Hepatocyte (in vitro differentiated cells): ENCODE measurements at regions not wholly inside any gene's neighbourhood (a gene's known extent, or its start where the extent isn't known, plus 50 kb on each side); places are given as distances from the start of the nearest gene placed in this dataset.

ENCODE experiments used
- DNase-seq: peaks from one replicate; pipeline ENCODE4 v3.0.0-alpha.2; 2016; ENCODE audit warnings: low spot score
- H2AFZ ChIP-seq: fragments of 200-600 bp; sonication (generic); 2 replicates; pipeline ENCODE4 v1.6.0; 2016; ENCODE audit warnings: antibody characterized with exemption, mild to moderate bottlenecking
- H3K27ac ChIP-seq: fragments of 200-600 bp; sonication (generic); 2 replicates; pipeline ENCODE4 v1.5.1; 2016; ENCODE audit warnings: mild to moderate bottlenecking
- H3K27me3 ChIP-seq: fragments of 200-600 bp; sonication (generic); 2 replicates; pipeline ENCODE4 v1.6.1; 2016
- H3K36me3 ChIP-seq: fragments of 200-600 bp; sonication (generic); replicated peaks from 2 replicates; pipeline ENCODE4 v1.5.1; 2016; ENCODE audit warnings: low read depth; ENCODE audit not compliant: insufficient read depth
- H3K4me1 ChIP-seq: fragments of 200-600 bp; sonication (generic); 2 replicates; pipeline ENCODE4 v1.5.1; 2016; ENCODE audit warnings: mild to moderate bottlenecking, moderate library complexity; ENCODE audit not compliant: insufficient read depth
- H3K4me2 ChIP-seq: fragments of 200-600 bp; sonication (generic); 2 replicates; pipeline ENCODE4 v1.6.0; 2016
- H3K4me3 ChIP-seq: fragments of 200-600 bp; sonication (generic); 2 replicates; pipeline ENCODE4 v1.5.1; 2016; ENCODE audit warnings: mild to moderate bottlenecking
- H3K79me2 ChIP-seq: fragments of 200-600 bp; sonication (generic); 2 replicates; pipeline ENCODE4 v1.6.0; 2017; ENCODE audit warnings: mild to moderate bottlenecking
- H3K9me2 ChIP-seq: fragments of 200-600 bp; sonication (generic); replicated peaks from 2 replicates; pipeline ENCODE4 v1.6.0; 2017; ENCODE audit warnings: mild to moderate bottlenecking; ENCODE audit not compliant: insufficient read depth
- H3K9me3 ChIP-seq: fragments of 200-600 bp; sonication (generic); 2 replicates; pipeline ENCODE4 v1.5.1; 2016; ENCODE audit warnings: low read depth, mild to moderate bottlenecking
- H4K20me1 ChIP-seq: fragments of 200-600 bp; sonication (generic); 2 replicates; pipeline ENCODE4 v1.6.0; 2016; ENCODE audit warnings: mild to moderate bottlenecking; ENCODE audit not compliant: insufficient read depth, poor library complexity, severe bottlenecking
- EZH2 ChIP-seq: fragments of 200-600 bp; sonication (generic); IDR thresholded peaks from 2 replicates; pipeline ENCODE4 v1.6.1; 2016; ENCODE audit warnings: antibody characterized with exemption, mild to moderate bottlenecking, borderline replicate concordance
- EZH2phosphoT487 ChIP-seq: fragments of 200-600 bp; sonication (generic); IDR thresholded peaks from one replicate; pipeline ENCODE4 v1.6.1; 2018; ENCODE audit warnings: antibody characterized with exemption, mild to moderate bottlenecking, low read depth, moderate library complexity; ENCODE audit not compliant: unreplicated experiment, severe bottlenecking
- WGBS: methylation state at CpG from one replicate; pipeline ENCODE4 v1.1.6; 2016; ENCODE audit warnings: low lambda C conversion rate; ENCODE audit errors: missing lambda C conversion rate; 5-methylcytosine and 5-hydroxymethylcytosine counted together
- TF ChIP-seq, protein P1 (sequence below): fragments of 200-600 bp; sonication (generic); IDR thresholded peaks from 2 replicates; pipeline ENCODE4 v1.5.1; 2016; ENCODE audit warnings: antibody characterized with exemption, mild to moderate bottlenecking; ENCODE audit not compliant: poor library complexity

DNA sequence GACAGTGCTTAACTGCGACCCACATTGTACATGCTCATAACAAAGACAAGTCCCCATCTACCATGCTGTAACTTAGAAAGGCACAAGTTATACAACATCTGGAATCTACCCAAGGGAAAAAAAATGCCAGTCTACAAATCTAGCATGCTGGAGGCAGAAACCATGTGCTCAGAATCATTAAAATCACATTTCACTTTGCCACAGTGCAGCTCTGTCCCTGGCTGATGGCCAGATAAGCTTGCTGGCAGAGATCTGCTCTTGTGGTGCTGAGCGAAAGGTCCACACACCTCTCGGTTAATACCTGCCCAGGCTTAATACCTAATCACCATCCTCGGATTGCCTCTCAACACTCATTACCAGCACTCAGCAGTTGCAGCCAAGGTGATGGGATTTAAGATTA lies 74.1 kb upstream of the UQCRFS1 start:
- DNase-seq: no peak
- H3K9me3 ChIP-seq: no peaks in the 10 kb centered on the region
- WGBS: 46% methylated on average over 4 of the region's 4 CpGs

DNA sequence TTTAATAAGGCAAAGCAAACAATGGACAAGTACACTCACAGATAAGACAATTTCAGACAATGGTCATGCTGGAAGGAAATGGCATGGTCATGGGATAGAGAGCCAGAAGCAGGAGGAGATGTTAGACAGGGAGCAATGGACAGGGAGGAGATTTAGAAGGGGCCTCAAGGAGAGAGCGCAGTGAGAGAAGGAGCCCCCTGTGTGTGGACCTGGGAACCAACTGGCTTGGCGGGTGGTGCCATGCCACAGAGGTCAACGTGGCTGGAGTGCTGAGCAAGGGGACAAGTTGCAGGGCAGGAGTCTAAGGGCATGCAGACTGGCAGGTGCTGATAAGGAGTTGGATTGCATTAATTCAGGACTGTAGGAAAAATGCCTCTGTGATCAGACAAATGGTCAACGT lies 75.3 kb upstream of the UQCRFS1 start:
- Histone ChIP-seq H3K79me2 (no peaks in the 10 kb centered on the region), H3K27ac (no peak overlapping the region), H3K9me2 (no peaks in the 10 kb centered on the region), H3K9me3 (no peaks in the 10 kb centered on the region), H3K36me3 (no peaks in the 10 kb centered on the region), H4K20me1 (no peaks in the 10 kb centered on the region), H3K27me3 (peaks cover 13% of the 10 kb centered on the region), H3K4me3 (no peak overlapping the region), H3K4me1 (no peaks in the 10 kb centered on the region), H3K4me2 (no peak overlapping the region), H2AFZ (no peak overlapping the region)
- DNase-seq: no peak
- WGBS: 87% methylated on average over 4 of the region's 4 CpGs
- no peak for TF ChIP-seq EZH2phosphoT487
- TF ChIP-seq, protein P1, sequence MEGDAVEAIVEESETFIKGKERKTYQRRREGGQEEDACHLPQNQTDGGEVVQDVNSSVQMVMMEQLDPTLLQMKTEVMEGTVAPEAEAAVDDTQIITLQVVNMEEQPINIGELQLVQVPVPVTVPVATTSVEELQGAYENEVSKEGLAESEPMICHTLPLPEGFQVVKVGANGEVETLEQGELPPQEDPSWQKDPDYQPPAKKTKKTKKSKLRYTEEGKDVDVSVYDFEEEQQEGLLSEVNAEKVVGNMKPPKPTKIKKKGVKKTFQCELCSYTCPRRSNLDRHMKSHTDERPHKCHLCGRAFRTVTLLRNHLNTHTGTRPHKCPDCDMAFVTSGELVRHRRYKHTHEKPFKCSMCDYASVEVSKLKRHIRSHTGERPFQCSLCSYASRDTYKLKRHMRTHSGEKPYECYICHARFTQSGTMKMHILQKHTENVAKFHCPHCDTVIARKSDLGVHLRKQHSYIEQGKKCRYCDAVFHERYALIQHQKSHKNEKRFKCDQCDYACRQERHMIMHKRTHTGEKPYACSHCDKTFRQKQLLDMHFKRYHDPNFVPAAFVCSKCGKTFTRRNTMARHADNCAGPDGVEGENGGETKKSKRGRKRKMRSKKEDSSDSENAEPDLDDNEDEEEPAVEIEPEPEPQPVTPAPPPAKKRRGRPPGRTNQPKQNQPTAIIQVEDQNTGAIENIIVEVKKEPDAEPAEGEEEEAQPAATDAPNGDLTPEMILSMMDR: no peak
- TF ChIP-seq EZH2: no peak

More for the DNA sequence above, 74.1 kb upstream of the UQCRFS1 start:
- Histone ChIP-seq H4K20me1 (no peaks in the 10 kb centered on the region), H3K36me3 (no peaks in the 10 kb centered on the region), H3K4me2 (no peak overlapping the region), H3K4me3 (no peak overlapping the region), H3K27me3 (peaks cover 13% of the 10 kb centered on the region), H2AFZ (no peak overlapping the region), H3K27ac (no peak overlapping the region), H3K4me1 (no peaks in the 10 kb centered on the region), H3K79me2 (no peaks in the 10 kb centered on the region), H3K9me2 (no peaks in the 10 kb centered on the region)
- no peak for TF ChIP-seq EZH2
- no peak for TF ChIP-seq EZH2phosphoT487
- TF ChIP-seq, protein P1: no peak

DNA sequence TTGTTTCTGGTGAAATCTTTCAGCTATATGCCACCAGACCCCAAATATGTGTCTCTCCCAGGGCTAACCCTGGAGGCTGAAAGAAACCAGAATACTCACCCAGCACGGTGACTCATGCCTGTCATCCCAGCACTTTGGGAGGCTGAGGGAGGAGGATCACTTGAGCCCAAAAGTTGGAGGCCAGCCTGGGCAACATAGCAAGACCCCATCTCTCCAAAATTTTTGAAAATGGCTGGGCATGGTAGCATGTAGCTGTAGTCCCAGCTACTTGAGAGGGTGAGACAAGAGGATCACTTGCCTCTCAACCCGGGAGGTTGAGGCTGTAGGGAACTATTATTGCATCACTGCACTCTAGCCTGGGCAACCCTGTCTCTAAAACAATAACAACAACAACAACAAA lies 76.1 kb upstream of the UQCRFS1 start:
- Histone ChIP-seq H3K27me3 (peaks cover 7% of the 10 kb centered on the region), H2AFZ (no peak overlapping the region), H4K20me1 (no peaks in the 10 kb centered on the region), H3K9me2 (no peaks in the 10 kb centered on the region), H3K79me2 (no peaks in the 10 kb centered on the region), H3K9me3 (no peaks in the 10 kb centered on the region), H3K4me2 (no peak overlapping the region), H3K4me3 (no peak overlapping the region), H3K4me1 (no peaks in the 10 kb centered on the region), H3K27ac (no peak overlapping the region), H3K36me3 (no peaks in the 10 kb centered on the region)
- TF ChIP-seq EZH2phosphoT487: no peak
- TF ChIP-seq, protein P1: no peak
- no peak for TF ChIP-seq EZH2
- DNase-seq: no peak
- WGBS: 84% methylated on average over 2 of the region's 2 CpGs

DNA sequence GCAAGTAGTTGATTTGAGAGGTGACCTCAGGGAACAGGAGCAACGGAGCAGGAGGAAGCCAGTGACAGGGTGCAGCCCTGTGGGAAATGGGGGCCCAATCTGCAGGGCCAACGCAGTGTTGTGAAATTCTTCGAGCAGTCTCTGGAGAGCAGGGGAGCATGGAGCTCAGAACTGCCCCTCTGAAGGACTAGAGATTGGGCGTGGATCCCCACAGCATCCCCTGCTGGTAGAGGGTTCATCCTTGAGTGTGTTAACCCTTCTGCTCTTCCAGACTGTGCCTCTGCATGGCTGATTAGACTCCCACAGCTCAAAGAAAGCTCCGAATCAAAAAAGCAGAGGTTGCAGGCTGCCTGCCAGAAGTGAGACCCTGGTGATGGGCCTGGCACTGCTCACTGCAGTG lies 77.9 kb upstream of the UQCRFS1 start:
- TF ChIP-seq, protein P1: no peak
- no peak for TF ChIP-seq EZH2phosphoT487
- no peak for TF ChIP-seq EZH2
- Histone ChIP-seq H3K36me3 (no peaks in the 10 kb centered on the region), H3K27me3 (no peaks in the 10 kb centered on the region), H3K9me2 (no peaks in the 10 kb centered on the region), H4K20me1 (no peaks in the 10 kb centered on the region), H3K4me3 (no peak overlapping the region), H3K4me2 (no peak overlapping the region), H3K27ac (no peak overlapping the region), H2AFZ (no peak overlapping the region), H3K79me2 (no peaks in the 10 kb centered on the region), H3K9me3 (no peaks in the 10 kb centered on the region), H3K4me1 (no peaks in the 10 kb centered on the region)
- no peak for DNase-seq
- WGBS: 70% methylated on average over 5 of the region's 5 CpGs
